HG03060 (cell line): ENCODE measurements at regions not wholly inside any gene's neighbourhood (a gene's known extent, or its start where the extent isn't known, plus 50 kb on each side); places are given as distances from the start of the nearest gene placed in this dataset.
"Not testable (repeated sequence)": the region's sequence is repeated elsewhere in the genome, so short reads cannot be mapped to it uniquely, and the experiment has no call there.

Experiments
- ATAC-seq: cut with Tn5 transposase; IDR thresholded peaks from one replicate; pipeline ENCODE4 v1.9.1; 2021; ENCODE audit warnings: low read depth, moderate number of reproducible peaks; ENCODE audit not compliant: unreplicated experiment

DNA sequence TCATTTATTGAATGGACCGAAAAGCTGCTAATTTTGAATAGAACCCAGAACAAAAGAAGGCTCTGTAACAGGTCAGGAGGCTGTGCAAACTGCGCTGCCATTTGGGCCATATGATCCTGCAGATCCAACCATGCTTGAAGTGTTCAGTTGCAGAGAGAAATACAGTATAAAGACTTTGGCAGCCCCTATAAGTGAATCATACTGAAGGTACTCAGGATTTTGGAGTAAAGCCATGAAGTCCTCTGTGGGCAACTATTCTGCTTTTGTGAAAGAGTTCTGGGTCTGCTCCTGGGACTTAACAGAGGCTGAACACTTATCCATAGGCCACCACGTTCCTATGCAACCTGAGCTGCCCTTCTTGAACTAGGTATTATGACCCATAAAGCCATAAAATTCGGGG is 1613.6 kb upstream of the PRMT6 start:
- no peak for ATAC-seq

DNA sequence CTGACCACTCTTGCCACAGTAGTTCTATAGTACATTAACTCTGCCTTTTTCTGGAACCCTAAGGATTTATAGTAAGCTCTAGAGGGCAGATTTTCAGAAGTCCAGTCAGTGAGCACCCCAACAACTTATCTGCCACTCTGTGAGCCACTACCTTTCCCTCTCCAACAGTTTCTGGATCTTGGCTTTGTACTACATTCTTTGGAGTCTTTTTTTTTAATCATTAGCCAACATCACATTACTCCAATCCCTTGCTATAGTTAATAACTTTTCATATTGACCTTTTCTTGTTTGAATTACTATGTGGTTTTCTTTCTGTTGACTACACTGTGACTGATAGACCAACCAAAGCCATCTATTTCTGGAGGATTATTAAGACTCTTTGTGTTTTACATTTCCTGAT is 1596.7 kb upstream of the PRMT6 start:
- ATAC-seq: no peak

DNA sequence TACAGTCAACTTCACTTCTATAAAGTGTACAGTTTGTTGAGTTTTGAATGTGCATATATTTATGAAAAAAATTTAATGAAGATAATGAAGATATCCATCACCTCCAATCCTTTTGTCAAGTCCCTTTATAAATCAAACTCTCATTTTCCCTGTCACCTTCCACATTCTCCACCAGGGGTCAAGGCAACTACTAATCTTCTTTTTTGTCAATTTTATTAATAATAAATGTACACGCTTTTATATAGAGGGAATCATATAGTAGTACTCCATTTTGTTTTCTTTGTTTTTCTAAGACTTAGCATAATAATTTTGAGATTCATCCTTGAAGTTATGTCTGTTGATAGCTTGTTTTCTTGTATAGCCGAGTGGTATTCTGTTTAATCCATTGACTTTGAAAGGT is 1594.2 kb upstream of the PRMT6 start:
- ATAC-seq: no peak

DNA sequence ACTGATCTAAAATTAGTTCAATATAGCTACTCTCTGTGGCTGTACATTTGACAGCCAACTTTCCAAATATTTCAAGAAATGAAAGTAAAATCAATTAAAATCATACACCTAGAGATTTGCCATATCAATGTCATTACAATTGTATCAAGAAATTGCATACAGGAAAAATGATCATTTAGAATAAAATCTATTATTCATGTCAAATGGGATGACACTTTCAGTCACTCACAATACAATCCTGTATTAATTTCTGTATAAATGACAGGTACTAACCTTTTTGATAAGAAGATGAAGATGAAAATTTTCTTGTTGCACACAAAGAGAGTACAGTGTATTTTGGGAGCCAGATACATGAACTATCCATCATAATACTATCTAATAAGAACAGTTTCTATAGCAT is 1588.9 kb upstream of the PRMT6 start:
- no peak for ATAC-seq

DNA sequence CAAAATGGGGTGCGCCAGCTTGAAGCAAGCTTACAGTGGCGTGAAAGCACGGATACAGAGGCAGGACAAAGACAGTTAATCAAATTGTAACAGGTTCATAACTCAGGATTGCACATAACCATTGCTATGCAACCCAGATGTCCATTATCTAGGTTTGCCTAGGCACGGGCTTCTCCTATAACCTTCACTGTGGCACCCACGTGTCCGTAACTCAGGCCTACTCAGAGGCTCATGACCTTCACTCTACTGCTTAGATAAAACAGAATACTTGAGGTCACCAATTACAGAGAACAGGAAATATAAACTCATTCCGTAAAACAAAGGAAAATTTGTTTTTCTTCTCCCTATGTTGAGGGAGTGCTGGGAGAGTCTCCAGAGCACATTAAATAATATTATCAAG is 1585.9 kb upstream of the PRMT6 start:
- ATAC-seq: not testable (repeated sequence)

DNA sequence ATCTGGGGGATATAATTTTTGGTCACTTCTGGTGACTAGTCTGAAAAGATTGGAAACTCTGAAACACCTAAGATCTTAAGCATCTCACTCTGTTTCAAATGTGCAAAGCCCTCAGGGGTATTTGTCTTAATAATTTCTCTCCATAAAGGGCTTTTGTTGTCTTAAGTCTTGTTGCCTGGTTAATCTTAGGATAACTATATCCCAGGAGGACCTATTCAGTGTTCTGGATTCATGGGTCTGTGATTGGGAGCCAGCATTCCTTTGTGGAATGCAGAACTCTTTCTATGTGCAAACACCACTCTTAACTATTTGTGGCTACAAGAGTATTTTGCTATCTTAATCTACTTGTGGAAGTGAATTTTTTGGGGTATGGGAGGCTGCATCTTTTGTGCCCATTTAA is 1573.0 kb upstream of the PRMT6 start:
- ATAC-seq: no peak

DNA sequence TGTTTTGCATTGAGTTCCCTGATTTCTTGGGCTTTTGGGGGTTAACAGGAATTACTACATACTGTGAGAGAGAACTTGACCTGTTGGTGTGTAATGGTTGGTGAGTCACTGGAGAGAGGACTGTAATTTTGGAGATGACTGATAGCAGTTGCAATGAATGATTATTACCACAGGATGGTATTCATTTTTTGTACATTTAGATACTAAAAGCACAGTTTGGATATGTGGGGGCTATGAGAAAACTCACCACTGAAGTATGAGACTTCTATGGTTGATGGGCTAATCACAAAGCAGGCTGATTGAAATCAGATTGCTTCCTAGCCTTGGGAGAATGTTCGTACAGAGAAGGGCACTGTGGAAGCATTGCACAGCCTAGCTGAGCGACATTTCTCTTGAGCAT is 1571.3 kb upstream of the PRMT6 start:
- ATAC-seq: no peak

DNA sequence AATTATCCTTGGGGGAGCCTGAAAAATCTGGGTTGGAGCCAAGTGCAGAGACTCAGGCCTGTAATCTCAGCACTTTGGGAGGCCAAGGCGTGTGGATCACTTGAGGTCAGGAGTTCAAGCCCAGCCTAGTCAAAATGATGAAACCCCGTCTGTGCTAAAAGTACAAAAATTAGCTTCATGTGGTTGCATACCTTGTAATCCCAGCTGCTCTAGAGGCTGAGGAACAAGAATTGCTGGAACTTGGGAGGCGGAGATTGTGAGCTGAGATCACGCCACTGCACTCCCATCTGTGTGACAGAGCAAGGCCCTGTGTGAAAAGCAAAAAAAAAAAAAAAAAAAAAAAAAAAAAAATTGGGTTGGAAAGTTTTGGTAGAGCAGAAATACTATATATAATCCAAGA is 1563.6 kb upstream of the PRMT6 start:
- ATAC-seq: no peak

DNA sequence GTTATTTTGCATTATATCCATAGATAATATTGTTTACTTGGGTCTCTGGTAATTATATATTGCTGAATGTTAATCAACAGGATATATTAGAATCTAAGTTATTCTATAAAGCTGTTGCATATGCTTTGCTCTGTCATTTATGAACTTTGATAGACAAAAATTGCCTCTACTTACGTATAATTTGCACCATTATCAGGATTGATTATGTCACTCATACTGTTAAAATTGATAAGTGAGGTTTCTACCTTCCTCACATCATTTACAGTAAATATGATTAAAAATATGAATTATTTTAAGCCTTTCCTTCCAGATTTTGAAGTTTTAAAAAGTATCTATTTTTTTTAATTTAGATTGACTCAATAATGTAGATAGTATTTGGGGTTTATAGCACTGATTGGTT is 1540.4 kb upstream of the PRMT6 start:
- no peak for ATAC-seq

DNA sequence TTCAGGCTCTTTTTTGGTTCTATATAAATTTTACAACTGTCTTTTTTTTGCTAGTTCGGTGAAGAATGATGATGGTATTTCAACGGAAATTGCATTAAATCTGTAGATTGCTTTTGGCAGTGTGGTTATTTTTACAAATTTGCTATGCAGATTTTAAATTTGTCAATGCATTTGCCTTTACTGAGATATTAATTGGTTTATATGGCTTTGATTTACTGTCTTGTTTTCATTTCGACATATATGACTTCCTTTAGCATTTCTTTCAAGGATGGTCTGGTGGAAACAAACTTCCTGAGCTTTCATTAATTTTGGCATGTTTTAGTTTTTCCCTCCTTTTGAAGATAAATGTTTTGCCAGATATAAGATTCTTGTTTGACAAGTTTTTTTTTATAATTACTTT is 1522.5 kb upstream of the PRMT6 start:
- ATAC-seq: no peak

DNA sequence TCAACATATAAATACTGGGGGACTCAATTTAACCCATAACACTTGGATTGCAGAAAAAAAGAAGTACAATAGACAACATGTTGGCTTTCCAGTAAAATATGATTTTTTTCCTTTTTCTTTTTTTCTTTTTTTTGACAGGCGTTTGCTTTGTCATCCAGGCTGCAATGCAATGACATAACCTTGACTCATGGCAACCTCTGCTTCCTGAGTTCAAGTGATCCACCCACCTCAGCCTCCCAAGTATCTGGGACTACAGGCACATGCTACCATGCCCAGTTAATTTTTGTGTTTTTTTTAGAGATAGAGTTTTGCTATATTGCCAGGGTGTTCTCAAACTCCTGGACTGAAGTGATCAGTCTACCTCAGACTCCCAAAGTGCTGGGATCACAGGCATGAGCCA is 1512.0 kb upstream of the PRMT6 start:
- no peak for ATAC-seq

DNA sequence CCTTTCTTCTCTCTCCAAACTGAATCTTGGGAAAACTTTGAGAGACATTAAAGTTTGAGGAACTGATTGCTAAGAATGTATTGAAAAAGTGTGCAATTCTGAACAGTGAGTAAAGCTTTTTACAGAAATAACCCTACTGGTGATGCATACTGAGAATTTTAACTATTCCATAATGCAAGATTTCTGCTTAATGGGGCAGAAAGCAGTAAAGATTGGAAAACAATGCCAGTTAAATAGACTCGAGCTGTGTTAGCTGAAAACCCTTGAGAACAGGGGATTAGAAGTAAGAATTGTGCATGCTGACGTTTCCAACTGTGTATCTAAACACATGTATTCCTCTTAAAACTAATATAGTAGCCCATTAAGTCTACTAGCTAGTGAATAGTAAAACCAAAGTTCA is 1500.2 kb upstream of the PRMT6 start:
- no peak for ATAC-seq

DNA sequence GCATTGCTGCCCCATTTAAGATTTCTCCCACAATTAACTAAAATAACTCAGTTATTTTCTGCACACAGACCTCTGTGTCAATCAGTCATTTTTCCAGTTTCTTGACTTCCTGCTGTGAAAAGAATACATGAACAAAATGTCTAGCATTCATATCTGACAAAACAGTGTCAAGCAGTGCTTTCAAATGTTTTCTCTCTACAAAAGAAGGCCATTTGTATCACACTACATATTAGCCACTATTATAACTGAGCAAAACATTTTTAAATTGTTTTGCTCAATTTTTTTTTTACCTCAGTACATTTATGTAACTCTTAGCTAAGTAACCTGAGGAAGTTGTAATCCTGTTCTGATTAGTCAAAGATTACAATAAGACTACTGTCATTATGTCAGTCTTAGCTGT is 1498.5 kb upstream of the PRMT6 start:
- no peak for ATAC-seq

DNA sequence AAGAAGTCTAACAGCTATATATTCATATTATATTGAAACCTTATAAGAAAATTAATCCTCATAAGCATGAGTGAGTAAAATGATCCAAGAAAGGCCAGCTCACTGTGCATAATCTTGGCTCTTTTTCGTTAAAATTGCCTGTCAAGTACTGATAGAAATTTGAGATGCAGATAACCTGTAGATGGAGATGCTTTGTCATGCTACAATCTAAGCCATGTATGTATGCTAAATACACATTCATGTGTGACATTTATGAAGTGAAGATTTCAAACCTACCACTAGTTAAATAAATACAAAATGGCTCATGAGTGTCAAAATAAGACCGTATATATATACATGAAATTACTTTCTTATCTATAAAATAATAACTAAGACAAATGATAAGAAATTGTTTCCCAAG is 1491.5 kb upstream of the PRMT6 start:
- no peak for ATAC-seq

DNA sequence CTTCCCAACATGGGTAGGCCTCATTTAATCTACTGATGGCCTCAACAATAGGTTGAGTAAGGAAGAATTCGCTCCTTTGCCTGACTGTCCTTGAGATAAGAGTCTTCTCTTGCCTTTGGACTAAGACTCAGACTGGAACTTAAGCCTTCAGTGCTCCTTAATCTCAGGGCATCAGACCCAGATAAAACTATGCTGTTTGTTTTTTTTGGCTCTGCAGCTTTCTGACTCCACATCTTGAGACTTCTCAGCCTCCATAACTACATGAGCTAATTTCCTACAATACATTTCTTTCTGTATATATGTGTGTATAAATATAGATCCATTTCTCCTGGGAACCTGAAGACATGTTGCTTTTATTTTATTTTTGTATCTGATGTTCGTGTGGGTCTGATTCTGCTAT is 1470.7 kb upstream of the PRMT6 start:
- ATAC-seq: no peak

DNA sequence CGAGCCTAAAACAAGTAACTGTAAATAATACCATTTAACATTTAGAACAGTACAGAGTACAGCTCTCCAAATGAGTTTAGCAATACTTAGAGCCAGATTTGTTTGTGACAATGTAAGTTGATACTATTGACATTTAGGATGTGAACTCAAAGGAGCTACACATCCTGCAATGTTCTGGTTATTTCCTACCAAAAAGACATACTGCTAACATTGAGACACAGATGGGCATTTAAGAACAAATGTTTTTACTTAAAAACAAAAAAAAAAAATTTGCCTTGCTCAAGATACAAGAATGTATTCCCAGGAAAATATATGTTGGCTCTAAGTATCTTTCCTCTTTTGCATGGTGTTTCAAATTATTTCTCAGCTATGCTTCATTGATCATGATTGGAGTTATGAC is 1464.8 kb upstream of the PRMT6 start:
- ATAC-seq: no peak

DNA sequence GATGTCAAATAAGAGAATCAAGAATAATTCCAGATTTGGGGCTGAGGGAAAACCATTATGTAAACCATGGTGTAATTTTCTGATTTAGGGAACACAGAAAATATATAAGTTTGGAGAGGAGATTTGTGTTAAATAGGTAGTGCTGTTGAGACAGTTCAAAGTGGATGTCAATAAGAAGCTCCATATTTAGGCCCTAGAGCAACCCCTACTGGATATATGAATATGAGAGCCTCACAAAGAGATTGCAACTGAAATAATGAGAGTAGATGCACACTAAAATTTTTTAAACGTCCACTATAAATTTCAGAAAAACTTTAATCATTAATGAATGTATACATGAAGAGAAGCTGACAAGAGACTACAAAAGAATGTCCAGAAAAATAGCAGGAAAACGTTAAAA is 1447.8 kb upstream of the PRMT6 start:
- ATAC-seq: no peak

DNA sequence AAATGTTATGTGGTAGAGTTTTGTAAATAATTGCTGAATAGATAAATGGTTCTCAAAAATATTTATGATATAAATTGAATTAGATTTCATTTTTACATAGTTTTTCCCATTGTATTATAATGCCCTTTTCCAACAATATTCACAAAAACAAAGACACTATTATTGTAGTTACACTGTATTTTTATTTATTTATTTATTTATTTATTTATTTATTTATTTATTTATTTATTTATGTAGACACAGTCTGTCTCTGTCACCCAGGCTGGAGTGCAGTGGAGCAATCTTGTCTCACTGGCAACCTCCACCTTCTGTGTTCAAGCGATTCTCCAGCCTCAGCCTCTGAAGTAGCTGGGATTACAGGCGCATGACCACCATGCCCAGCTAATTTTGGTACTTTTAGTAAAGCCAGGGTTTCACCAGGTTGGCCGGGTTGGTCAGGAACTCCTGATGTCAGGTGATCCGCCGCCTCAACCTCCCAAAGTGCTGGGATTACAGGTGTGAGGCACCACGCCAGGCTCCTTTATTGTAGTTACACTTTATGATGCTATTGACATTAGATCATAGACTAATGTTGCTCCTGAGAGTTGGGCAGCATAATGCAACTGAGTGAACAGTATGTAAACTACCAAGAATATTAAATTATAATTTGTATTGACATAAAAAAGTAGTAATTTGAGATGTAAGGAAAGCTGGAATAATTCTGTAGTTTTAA is 1430.0 kb upstream of the PRMT6 start:
- no peak for ATAC-seq

DNA sequence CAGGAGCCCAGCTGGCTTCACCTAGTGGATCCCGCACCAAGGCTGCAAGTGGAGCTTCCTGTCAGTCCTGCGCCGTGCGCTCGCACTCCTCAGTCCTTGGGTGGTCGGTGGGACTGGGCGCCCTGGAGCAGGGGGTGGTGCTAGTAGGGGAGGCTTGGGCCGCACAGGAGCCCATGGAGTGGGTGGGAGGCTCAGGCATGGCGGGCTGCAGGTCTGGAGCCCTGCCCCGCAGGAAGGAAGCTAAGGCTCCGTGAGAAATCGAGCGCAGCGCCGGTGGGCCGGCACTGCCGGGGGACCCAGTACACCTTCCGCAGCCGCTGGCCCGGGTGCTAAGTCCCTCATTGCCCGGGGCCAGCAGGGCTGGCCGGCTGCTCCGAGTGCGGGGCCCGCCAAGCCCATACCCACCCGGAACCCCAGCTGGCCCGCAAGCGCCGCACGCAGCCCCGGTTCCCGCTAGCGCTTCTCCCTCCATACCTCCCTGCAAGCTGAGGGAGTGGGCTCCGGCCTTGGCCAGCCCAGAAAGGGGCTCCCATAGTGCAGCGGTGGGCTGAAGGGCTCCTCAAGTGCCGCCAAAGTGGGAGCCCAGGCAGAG is 1425.2 kb upstream of the PRMT6 start:
- ATAC-seq: not testable (repeated sequence)

DNA sequence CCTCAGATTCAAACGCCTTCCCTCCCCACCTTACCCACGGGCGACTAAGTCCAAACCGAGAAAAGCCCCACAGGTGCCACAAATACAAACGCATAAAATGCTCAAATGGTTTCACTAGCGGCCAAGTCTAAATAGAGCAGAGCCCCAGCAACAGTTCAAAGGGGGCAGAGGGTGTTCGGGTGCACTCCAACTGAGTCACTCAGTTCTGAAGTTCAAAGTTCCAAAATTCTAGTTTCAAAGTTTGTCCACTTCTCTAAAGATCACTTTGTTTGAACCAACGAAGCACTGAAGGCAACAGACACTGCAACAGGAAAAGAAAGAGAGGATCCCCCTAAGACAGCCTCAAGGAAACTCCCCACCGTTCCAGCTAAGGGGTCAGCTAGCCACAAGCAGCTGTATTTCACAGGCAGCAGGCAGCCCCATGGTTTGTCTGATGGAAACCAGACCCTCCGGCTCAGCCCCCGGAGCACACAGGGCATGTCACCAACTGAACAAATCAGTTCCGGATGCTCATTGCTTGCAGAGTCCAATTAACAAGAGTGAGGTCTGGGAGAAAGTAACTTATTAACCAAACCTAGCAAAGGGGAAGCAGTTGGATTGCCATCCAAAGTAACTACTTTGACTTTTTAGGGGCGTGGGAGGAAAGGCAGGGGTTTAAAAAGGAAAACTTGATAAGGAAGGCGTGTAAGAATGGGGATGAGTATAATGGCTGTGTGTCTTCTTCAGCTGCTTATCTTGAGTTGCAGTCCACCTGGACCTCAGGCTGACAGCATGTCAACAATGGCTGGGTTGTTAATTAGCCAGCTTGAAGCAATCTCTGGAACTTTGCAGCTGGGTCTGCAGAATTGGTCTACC is 1423.9 kb upstream of the PRMT6 start:
- no peak for ATAC-seq

DNA sequence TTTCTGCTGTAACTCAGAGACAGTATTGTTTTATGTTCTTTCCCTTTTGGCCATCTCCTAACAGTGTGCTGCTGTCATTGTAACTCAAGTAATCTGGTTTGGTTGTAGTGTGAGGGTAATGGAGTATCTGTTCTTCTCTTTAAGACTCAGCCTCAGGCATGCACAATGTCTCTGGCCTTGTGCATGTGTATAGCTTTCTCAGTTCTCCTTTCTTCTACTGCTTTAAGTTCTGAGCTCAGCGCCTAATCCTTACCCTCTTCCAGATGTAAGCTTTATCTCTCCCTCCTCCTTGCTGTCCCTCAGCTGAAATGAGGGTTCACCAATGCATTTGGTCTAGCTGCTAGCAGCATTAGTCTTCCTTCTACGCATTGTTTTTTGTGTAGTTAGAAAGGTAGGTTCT is 1420.4 kb upstream of the PRMT6 start:
- no peak for ATAC-seq

DNA sequence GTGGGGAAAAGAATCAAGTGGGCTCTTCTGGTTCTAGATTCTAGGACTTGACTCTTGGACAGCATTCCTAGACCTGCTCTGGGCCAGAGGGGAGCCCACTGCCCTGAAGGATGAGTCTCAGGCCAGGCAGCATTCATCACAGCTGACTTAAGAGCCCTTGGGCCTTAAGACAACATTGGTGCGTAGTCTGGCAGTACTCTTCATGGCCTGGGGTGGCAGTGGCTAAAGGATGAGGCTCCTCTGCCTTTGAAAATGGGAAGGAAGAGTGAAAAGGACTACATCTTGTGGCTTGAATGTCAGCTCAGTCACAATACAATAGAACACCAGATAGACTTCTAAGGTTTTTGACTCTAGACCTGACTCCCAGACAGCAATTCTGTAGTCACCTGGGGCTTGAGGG is 1415.1 kb upstream of the PRMT6 start:
- ATAC-seq: no peak
